ENCODE measurements at regions not wholly inside any gene's neighbourhood (a gene's known extent, or its start where the extent isn't known, plus 50 kb on each side); places are given as distances from the start of the nearest gene placed in this dataset.

- TF ChIP-seq POLR2A (IDR thresholded peaks at IDR 0.05; ENCODE audit: low read depth, low read length) (no peak), CTCF (IDR thresholded peaks at IDR 0.05; ENCODE audit: extremely low read depth in 1 of 2, insufficient read depth in 1 of 2, low read depth in 1 of 2, low read length in 2 of 2) (no peak), MAX (IDR thresholded peaks at IDR 0.05; ENCODE audit: insufficient read depth, insufficient read length) (no peak), MYC (IDR thresholded peaks at IDR 0.05; ENCODE audit: low read depth, low read length) (no peak)
These were observed 647.7 kb upstream of the NRSN1 start for GRCh38 chr6:23478312-23478711.
